ENCODE measurements at regions not wholly inside any gene's neighbourhood (a gene's known extent, or its start where the extent isn't known, plus 50 kb on each side); places are given as distances from the start of the nearest gene placed in this dataset.

DNA sequence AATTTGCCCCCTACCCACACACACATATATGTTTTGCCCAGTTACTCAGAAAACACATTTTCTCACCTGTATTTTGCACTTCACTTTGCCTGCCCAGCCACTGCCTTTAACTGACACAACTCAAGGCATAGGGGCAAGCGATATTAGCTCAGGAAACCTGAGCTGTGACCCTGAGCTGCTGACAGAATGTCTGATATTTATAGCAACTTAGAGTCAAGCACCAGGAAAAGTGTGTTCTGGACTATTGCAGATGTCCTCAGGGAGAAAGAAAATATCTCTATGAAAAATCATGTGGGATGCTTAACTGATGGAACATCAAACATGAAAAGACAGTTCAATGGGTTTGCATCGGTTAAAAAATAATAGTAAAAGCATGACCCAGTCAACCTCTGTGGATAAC, 63.9 kb upstream of the SLC35C1 start:
- TF ChIP-seq, protein P1, sequence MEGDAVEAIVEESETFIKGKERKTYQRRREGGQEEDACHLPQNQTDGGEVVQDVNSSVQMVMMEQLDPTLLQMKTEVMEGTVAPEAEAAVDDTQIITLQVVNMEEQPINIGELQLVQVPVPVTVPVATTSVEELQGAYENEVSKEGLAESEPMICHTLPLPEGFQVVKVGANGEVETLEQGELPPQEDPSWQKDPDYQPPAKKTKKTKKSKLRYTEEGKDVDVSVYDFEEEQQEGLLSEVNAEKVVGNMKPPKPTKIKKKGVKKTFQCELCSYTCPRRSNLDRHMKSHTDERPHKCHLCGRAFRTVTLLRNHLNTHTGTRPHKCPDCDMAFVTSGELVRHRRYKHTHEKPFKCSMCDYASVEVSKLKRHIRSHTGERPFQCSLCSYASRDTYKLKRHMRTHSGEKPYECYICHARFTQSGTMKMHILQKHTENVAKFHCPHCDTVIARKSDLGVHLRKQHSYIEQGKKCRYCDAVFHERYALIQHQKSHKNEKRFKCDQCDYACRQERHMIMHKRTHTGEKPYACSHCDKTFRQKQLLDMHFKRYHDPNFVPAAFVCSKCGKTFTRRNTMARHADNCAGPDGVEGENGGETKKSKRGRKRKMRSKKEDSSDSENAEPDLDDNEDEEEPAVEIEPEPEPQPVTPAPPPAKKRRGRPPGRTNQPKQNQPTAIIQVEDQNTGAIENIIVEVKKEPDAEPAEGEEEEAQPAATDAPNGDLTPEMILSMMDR (IDR thresholded peaks at IDR 0.05) = no peak
- no peak for TF ChIP-seq POLR2A (IDR thresholded peaks at IDR 0.05)

All from uterus (tissue), 2 donors.